Keratinocyte (primary cell): ENCODE measurements at regions not wholly inside any gene's neighbourhood (a gene's known extent, or its start where the extent isn't known, plus 50 kb on each side); places are given as distances from the start of the nearest gene placed in this dataset.

ENCODE experiments used
- DNase-seq: peaks from one replicate; pipeline ENCODE4 v3.0.0-alpha.2; 2011; ENCODE audit warnings: low read depth, missing footprints, low spot score
- FAIRE-seq: peaks from 2 replicates; lab custom pipeline; 2011; peaks lifted over from hg19 to GRCh38; lab: Jason Lieb, UNC
- H2AFZ ChIP-seq: 2 replicates; pipeline ENCODE4 v1.6.0; 2012; ENCODE audit warnings: low read length, control low read depth, inconsistent platforms; ENCODE audit not compliant: control insufficient read depth
- H3K27ac ChIP-seq: 2 replicates; pipeline ENCODE4 v1.5.1; 2011; ENCODE audit warnings: low read length; ENCODE audit not compliant: control insufficient read depth, insufficient read depth
- H3K27me3 ChIP-seq: 3 replicates; pipeline ENCODE4 v1.6.0; 2011; ENCODE audit warnings: low read length; ENCODE audit not compliant: control insufficient read depth, insufficient read depth; ENCODE audit errors: extremely low read depth
- H3K36me3 ChIP-seq, 2 experiments: 2 replicates in 1 of 2; 3 replicates in 1 of 2; pipeline ENCODE4 v1.5.1; 2011; ENCODE audit warnings: low read length in 2 of 2, mild to moderate bottlenecking in 1 of 2; ENCODE audit not compliant: control insufficient read depth in 2 of 2, insufficient read depth in 2 of 2; ENCODE audit errors: extremely low read depth in 1 of 2
- H3K4me1 ChIP-seq: 3 replicates; pipeline ENCODE4 v1.5.1; 2011; ENCODE audit warnings: low read length; ENCODE audit not compliant: control insufficient read depth, insufficient read depth; ENCODE audit errors: extremely low read depth
- H3K4me2 ChIP-seq: 3 replicates; pipeline ENCODE4 v1.6.0; 2011; ENCODE audit warnings: low read depth, low read length; ENCODE audit not compliant: control insufficient read depth, insufficient read depth; ENCODE audit errors: extremely low read depth
- H3K4me3 ChIP-seq, 3 experiments: fragments of 200-600 bp in 1 of 3; sonication (generic) in 1 of 3; 2 replicates in 2 of 3; 3 replicates in 1 of 3; pipeline ENCODE4 v1.5.1; 2011 to 2016; ENCODE audit warnings: low read length in 3 of 3, mild to moderate bottlenecking in 3 of 3, control low read depth in 2 of 3, inconsistent platforms in 1 of 3, low read depth in 1 of 3, mixed read lengths in 1 of 3, mixed run types in 1 of 3, moderate library complexity in 1 of 3; ENCODE audit not compliant: control insufficient read depth in 2 of 3, insufficient read depth in 2 of 3; ENCODE audit errors: extremely low read depth in 1 of 3
- H3K79me2 ChIP-seq: 2 replicates; pipeline ENCODE4 v1.6.0; 2012; ENCODE audit warnings: low read length; ENCODE audit not compliant: control insufficient read depth, insufficient read depth
- H3K9ac ChIP-seq: 3 replicates; pipeline ENCODE4 v1.6.0; 2011; ENCODE audit warnings: low read length; ENCODE audit not compliant: control insufficient read depth, insufficient read depth; ENCODE audit errors: extremely low read depth
- H3K9me1 ChIP-seq: 3 replicates; pipeline ENCODE4 v1.6.0; 2011; ENCODE audit warnings: low read length; ENCODE audit not compliant: control insufficient read depth, insufficient read depth; ENCODE audit errors: extremely low read depth
- H3K9me3 ChIP-seq: 2 replicates; pipeline ENCODE4 v1.5.1; 2012; ENCODE audit warnings: low read depth, low read length; ENCODE audit not compliant: control insufficient read depth
- H4K20me1 ChIP-seq: 3 replicates; pipeline ENCODE4 v1.6.0; 2011; ENCODE audit warnings: low read length; ENCODE audit not compliant: control insufficient read depth, insufficient read depth; ENCODE audit errors: extremely low read depth
- CTCF ChIP-seq, 3 experiments: IDR thresholded peaks in 1 of 3; conservative IDR thresholded peaks in 1 of 3; optimal IDR thresholded peaks in 1 of 3; 2 replicates in 2 of 3; 3 replicates in 1 of 3; pipeline versions ENCODE3 to v1.5.1; 2011; ENCODE audit warnings: low read length in 3 of 3, mild to moderate bottlenecking in 3 of 3, moderate library complexity in 2 of 3, control low read depth in 1 of 3, inconsistent platforms in 1 of 3; ENCODE audit not compliant: insufficient read depth in 2 of 3; ENCODE audit errors: extremely low read depth in 1 of 3
- EZH2 ChIP-seq: IDR thresholded peaks from one replicate; pipeline ENCODE4 v1.6.1; 2012; ENCODE audit warnings: inconsistent platforms, mild to moderate bottlenecking, low read length, moderate library complexity
- dilution Hi-C: fragments of 300-500 bp; cut with MboI; formaldehyde crosslinking; loops from one replicate; pipeline ENCODE4 v1.7.0; 2020; ENCODE audit warnings: low sequenced_read_pairs; ENCODE audit not compliant: extremely low pct_ligation_motif_present

- no peak overlapping the region for H3K4me2 ChIP-seq
- H3K9ac ChIP-seq, result no peak overlapping the region
- no peaks in the 10 kb centered on the region for H3K4me1 ChIP-seq
- H3K27ac ChIP-seq, result no peak overlapping the region
- peaks cover 2% of the 10 kb centered on the region for H3K9me3 ChIP-seq
- H3K4me3 ChIP-seq, result no peak overlapping the region
- no peaks in the 10 kb centered on the region for H3K36me3 ChIP-seq
- TF ChIP-seq CTCF (optimal IDR thresholded peaks at IDR 0.05 in 1 of 3, IDR thresholded peaks at IDR 0.05 in 1 of 3, conservative IDR thresholded peaks at IDR 0.05 in 1 of 3; ENCODE audit: extremely low read depth in 1 of 3, insufficient read depth in 2 of 3, low read length in 3 of 3) (no peak), EZH2 (no peak)
- no peaks in the 10 kb centered on the region for H4K20me1 ChIP-seq
- H3K27me3 ChIP-seq, result peaks cover 4% of the 10 kb centered on the region
- no peaks in the 10 kb centered on the region for H3K9me1 ChIP-seq
- no peaks in the 10 kb centered on the region for H3K79me2 ChIP-seq
- DNase-seq (no peak), FAIRE-seq (no peak)
- dilution Hi-C loops, result no loop called here
- no peak overlapping the region for H2AFZ ChIP-seq
These were observed 62.7 kb upstream of the MRI1 start for GRCh38 chr19:13701624-13702023.

GRCh38 chr19:13700621-13701020, 63.7 kb upstream of the MRI1 start:
- Histone ChIP-seq H3K36me3 (no peaks in the 10 kb centered on the region), H3K27ac (no peak overlapping the region), H4K20me1 (no peaks in the 10 kb centered on the region), H3K27me3 (peaks cover 4% of the 10 kb centered on the region), H3K9me3 (peaks cover 2% of the 10 kb centered on the region), H3K9me1 (no peaks in the 10 kb centered on the region), H3K4me2 (no peak overlapping the region), H3K4me1 (no peaks in the 10 kb centered on the region), H3K79me2 (no peaks in the 10 kb centered on the region), H3K9ac (no peak overlapping the region), H3K4me3 (no peak overlapping the region), H2AFZ (no peak overlapping the region)
- no peak for TF ChIP-seq EZH2
- no peak for TF ChIP-seq CTCF (optimal IDR thresholded peaks at IDR 0.05 in 1 of 3, IDR thresholded peaks at IDR 0.05 in 1 of 3, conservative IDR thresholded peaks at IDR 0.05 in 1 of 3; ENCODE audit: extremely low read depth in 1 of 3, insufficient read depth in 2 of 3, low read length in 3 of 3)
- dilution Hi-C loops, result no loop called here
- FAIRE-seq, result no peak
- DNase-seq, result no peak
